Ureter (tissue), 1 donor: ENCODE measurements at regions not wholly inside any gene's neighbourhood (a gene's known extent, or its start where the extent isn't known, plus 50 kb on each side); places are given as distances from the start of the nearest gene placed in this dataset.

Experiments
- DNase-seq: peaks from one replicate; pipeline ENCODE4 v3.0.0-alpha.2; 2020; ENCODE audit warnings: low spot score
- donor health status: DM: yes; HTN: yes; CAD: no.

DNA sequence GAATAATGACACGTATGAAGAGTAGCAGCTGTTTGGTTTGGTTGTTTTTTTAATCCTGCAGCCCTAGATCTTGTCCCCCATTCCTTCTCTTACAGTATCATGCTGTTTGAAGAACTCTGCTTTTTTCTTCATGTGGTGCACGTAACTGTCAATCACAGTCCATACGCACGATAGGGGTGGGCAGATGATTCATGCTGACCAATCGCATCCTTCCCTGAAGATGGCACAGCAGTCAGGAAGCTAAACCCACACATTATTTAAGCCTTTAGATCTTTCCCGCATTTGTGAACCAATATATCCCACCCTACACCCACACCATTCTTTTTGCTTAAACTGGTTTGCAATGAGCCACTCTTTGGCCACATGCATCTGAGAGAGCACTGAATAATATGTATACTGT, 158.9 kb upstream of the PLEKHA5 start:
- no peak for DNase-seq

DNA sequence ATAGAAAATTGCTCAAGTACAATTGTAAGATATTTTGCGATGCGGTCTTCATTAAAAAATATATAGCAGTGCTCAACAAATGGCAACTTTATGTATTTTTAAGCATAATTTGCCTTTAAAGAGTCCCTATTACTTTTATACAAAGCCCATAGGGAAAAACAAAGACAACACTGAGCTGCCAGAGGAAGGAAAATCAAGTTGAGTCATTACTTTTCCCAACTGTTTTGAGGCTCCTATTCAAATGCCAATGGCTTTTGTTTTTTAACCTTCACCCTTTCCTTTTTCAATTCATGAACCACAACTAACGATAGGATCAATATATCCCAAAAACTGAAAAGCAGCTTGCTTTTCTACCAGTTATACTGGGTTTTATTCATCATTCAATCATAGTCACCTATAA, 157.6 kb upstream of the PLEKHA5 start:
- no peak for DNase-seq

DNA sequence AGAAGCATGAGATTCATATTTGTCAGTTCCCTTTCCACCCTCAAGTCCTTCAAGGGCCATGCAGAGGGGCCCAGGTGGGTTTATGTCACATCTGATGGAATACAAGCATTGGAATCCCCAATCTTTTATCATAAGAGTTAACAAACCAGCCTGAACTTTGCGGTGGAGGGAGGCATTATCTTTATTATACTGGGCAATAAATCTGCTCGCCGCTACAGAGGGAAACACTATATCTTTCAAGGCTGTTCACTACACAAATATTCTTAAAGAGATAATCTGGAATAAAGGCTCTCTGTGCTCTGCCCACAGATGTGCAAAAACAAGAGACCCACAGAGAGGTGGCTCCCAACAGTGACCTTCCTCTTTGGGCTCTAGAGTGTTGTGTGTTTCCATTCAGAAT, 153.6 kb upstream of the PLEKHA5 start:
- no peak for DNase-seq

DNA sequence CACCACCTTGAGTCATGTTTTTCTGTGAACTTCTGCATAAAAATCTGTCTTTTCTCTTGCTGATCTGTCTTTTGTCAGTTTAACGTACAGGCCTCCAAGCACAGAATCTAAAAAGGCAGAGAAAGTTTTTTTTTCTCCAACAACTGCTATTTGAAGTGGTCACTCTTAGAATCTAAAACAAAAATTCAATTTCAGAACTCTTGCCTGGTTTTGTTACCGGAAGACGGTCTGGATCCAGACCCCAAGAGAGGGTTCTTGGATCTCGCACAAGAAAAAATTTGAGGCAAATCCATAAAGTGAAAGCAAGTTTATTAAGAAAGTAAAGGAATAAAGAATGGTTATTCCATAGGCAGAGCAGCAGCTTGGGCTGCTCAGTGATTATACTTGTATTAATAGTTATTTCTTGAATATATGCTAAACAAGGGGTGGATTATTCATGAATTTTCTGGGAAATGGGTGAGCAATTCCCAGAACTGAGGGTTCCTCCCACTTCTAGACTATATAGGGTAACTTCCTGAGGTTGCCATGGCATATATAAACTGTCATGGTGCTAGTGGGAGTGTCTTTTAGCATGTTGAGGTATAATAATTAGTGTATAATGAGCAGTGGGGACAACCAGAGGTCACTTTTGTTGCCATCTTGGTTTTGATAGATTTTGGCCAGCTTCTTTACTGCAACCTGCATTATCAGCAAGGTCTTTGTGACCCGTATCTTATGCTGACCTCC, 150.0 kb upstream of the PLEKHA5 start:
- no peak for DNase-seq

DNA sequence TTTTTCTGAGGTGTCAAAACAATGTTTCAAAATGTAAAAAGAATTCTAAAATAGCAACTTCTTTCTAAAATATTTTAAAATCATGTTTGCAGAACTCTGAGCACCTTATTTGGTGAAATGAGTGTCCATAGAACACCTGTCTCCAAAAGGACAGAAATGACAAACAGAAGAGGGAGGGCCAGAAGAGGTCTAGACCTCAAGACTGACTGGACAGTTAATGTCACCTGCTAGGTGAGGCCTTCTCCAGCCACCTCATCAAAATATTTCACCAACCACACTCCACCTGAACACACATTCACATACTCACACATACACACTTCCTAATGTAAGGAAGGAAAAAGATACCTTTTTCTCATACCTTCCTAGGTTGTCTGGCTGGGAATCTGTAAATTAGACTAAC, 147.8 kb upstream of the PLEKHA5 start:
- DNase-seq: no peak

DNA sequence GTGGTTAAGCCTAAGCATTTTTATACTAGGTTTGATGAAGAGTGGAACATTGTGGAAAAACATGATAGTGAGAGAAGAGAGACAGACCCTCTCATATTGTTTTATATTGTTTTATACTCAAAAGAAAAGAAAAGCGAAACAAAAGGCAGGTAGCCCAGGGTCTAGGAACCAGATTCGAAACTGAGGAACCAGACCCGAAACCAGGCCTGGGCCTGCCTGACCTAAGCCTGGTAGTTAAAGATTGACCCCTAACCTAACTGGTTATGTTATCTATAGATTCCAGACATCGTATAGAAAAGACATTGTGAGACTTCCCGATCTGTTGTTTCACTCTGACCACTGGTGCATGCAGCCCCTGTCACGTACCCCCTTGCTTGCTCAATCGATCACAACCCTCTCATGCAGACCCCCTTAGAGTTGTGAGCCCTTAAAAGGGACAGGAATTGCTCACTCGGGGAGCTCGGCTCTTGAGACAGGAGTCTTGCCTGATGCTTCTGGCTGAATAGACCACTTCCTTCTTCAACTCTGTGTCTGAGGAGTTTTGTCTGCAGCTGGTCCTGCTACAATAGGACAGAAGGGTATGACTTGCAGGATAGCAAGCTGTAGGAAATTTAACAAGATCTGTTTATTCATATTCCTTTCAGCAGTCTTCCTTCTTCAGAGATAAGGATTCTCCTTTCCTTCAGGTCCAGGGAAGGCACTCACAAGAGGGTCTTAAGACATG, 147.1 kb upstream of the PLEKHA5 start:
- no peak for DNase-seq

DNA sequence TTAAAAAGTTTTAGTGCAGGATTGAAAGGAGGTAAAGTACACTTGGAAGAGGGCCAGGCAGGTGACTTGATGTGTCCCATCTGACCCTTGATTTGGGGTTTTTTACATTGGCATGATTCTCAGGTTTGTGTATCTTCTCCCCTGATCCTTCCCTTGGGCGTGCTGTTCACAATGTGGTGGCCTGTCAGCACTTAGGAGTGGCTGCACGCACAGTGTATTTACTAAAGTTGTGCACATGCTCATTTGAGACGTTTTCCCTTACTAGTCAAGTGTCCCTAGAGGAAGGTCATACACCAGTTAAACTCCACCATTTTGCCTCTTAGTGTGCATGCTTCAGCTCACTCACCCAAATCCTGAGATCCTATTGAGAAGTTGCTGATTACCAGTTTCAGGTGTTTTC, 145.7 kb upstream of the PLEKHA5 start:
- DNase-seq: no peak

DNA sequence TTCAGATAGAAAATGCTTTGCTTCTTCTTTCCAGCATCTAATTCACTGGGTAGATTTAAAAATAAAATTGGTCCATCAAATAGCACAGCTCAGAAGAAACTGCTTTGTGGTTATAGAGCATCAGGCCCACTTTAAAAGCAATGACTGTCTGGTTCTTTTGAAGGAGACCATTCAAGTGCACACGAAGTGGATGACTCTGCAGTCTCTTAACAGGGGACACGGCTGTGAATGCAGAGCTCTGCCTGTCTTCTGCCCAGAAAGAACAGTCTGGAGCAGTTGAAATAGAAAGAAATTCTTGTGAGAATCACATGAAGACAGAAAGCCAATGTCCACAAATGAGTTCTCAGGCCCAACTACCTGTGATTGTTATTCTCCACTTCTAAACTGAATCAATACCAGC, 138.7 kb upstream of the PLEKHA5 start:
- no peak for DNase-seq

DNA sequence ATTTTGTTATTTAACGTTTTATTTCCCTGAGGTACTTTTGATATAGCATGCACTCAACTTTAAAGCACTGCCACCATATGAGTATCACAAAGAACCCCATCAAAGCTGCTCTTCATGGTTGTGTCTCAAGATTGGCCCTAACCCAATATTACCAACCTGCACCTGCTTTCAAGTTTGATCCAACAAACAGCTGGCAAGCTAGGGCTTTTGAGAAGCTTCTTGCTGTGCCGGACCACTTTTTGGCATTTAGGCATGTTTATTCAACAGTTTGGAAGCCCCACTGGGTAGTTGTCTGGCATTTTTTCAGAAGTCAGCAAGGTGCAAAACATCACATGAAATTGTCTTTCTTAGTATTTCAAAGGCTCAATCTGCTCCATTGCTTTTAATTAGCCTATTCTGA, 137.2 kb upstream of the PLEKHA5 start:
- DNase-seq: no peak

DNA sequence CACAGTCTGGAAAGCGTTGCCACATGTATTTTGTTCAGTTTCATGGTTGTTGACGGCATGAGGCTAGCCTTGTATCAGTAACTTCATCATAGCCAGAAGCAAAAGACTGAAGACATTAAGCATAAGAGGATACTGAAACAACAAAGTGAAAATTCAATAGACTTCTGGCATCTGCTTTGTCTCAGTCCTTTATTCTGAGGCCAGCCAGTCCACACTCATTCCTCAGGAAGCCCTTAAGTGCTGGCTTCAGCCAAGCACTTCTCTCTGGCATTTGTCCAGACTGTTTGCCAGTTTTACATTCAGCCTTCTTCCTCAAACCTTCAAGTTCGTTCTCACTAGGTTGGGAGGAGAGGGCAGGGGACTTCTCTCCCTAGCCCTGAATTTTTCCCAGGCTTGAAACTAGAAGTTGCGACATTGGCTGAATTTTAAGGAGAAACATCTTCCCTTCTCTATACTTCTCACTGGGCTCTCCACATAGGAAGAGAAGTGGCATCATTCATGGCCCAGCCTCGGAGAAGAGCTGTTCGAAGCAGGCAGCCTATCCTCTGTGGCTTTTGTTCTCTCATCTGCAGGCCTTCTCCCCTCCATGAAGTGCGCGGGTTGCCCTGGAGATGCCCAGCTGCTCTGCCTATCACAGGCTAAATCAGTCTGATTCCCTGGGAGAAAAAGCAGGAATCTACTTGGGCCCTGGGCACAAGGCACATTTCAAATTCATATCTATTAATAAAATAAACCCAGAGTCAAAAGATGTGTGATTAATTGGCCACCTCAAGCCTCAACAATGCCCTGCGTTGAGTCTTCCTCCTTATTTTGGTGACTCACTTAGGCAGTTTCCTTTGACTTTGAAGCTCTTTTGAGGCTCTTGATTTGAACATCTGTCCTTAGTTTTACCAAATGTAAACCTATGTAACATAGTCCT, 130.9 kb upstream of the PLEKHA5 start:
- DNase-seq: no peak

DNA sequence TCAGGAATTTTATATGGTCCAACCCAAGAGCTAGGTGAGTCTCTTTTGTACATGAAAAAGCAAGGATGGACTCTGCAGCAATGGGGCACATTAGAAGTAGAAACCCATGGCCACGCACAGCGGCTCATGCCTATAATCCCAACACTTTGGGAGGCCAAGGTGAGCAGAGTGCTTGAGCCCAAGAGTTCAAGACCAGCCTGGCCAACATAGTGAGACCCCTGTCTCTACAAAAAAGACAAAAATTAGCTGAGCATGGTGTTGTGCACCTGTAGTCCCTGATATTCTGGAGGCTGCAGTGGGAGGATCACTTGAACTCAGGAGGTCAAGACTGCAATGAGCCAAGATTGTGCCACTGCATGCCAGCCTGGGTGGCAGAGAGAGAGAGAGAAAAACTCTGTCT, 128.7 kb upstream of the PLEKHA5 start:
- no peak for DNase-seq

DNA sequence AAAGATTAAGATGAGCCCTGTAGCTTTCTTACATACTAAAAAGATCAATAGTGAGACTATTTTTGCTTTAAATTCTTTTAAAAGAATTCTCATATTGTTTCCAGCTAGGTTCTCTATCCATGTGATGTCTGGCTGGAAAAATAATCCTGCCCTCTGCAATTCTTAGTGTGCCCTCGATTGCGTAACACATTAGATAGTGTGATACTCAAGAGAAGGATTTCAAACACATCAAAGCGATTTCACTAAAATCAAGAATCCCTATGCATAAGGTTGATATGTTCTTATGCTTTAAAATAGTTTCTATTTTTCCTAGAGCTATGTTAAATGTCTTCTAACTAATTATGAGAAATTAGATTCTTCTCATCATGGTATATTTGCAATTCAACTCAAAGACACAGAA, 127.3 kb upstream of the PLEKHA5 start:
- no peak for DNase-seq

DNA sequence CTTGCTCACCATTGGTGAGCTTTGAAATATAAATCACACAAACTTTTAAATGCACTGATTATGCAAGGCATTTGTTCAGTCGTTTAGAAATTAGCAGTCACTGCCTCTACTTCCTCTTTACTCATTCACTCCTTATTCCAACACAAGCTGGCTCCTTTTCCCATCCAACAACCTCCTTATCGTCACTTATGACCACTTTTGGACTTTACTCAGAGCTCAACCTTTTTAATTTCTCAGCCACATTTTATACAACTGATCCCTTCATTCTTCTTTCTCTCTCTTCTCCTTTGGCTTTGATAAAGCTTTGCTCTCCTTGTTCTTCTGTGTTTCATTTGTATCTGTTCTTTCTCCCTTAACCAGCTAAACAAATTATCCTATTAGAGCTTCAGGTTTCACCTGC, 126.4 kb upstream of the PLEKHA5 start:
- DNase-seq: no peak

DNA sequence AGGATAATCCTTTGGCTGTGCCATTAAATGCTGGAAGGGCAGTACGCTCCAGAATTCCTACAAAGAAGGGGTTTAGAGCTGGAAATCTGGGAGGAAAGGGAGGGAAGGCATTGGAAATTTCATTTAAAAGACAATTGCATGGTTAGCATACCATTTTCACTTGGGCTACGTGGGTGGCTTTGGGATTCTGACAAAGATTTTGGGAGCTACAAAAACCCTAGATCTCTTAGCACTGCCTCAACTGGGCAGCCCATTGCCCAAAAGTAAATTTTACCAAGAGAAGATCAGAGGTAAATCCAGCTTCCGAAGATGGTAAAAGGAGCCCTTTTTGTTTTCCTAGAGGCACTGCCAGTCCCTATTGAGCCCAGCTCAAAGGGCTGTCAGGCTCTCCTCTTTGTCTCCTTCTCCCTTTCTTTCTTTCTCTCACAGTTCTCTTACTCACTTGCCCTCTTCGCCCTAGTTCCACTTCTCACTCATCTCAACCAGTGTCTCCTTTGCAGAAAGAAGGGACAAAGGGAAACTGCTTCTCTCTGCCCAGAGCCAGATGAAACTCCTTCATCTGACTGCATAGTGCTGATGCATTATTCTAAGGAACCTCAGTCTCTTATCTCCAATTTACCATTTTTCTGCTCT, 125.4 kb upstream of the PLEKHA5 start:
- no peak for DNase-seq

DNA sequence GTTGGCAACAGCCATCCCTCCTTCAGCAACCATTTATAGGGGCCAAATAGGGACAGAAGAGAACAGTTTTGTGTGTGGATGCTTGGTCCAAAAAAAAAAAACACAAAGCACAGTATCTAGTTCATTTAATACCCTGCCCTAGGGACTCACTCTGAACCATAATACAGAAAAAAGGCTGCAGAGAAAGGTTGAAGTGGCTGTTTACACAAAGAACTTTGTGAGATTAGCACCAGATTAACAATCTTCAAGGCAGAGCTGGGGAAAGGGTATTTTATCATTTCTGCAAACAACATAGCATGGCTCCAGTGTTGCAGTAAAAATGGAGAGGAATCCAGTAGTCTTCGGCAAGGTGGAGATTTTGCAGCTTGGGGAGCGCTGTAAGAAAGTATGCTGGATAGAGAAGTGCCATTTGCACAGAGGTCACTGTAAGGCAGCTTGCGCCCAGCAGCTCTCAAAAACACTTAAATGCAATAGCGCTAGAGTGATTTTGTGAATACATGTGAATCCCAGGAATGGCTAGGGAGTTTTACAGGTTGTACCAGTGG, 124.2 kb upstream of the PLEKHA5 start:
- no peak for DNase-seq

DNA sequence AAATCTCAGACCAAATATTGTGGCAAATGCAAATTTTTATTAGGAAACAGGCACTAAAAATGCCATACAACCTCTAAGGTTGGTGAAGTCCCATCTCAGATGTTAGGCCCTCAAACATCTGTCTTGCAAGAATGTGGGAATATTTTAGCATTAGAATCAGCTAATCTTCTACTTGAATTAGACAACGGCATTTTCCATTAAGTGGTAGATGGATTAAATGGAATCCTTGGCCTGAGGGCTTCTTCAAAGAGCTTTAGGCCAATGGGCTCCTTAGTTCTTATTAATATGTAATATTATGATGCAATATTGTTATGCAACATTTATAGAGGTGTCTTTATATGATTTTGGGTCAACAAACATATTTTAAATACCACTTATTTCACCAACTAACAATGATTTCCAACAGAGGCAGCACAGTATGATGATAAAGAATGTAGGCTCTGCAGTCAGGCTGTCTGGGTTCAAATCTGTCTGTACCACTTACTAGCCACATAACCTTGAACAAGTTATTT, 122.9 kb upstream of the PLEKHA5 start:
- DNase-seq: no peak

DNA sequence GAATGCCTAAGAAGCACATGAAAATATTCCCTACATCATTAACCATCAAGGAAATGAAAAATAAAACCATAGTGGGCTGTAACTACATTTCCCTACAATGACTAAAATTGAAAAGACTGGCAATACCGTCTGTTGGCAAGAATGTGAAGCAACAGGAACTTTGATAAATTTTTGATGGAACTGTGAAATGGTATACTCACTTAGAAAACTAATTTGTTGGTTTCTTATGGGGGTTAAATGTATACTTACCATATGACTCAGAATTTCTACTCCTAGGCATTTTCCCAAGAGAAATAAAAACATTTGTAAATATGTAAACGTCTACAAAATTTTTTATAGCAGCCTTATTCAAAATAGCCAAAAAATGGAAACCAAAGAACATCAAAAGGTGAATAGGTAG, 121.4 kb upstream of the PLEKHA5 start:
- DNase-seq: no peak

DNA sequence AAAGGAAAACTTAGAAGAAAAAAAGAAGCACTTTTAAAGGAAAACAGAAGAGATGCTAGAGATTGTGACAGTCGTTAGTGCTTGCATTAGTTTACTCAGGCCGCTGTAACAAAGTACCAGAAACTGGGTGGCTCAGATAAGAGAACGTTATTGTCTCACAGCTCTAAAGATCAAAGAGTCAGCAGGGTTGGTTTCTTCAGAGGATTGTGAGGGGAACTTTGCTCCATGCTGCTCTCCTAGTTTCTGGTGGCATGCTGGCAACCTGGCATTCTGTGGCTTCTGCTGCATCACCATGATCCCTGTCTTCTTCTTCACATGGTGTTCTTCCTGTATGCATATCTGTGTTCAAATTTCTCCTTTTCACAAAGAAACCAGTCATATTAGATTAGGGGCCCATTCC, 119.4 kb upstream of the PLEKHA5 start:
- DNase-seq: no peak

DNA sequence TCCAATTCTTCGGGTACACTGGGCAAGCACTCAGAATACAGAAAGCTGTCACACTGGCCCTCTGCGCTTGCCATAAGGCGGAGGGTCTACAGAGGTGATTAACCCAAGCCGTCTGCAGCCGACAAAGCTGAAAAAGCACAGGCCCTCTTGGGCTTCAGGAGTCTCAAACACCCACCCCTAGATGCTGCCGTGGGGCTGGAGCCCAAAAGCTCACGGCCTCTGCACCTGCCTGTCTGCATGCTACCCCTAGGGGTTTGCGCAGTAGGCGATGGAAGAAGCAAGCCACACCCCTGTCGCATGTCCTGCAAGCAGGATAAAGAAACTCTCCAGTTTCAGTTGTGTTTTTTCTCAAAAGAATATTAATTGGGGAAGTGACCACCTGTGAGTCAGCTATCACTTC, 118.8 kb upstream of the PLEKHA5 start:
- no peak for DNase-seq

DNA sequence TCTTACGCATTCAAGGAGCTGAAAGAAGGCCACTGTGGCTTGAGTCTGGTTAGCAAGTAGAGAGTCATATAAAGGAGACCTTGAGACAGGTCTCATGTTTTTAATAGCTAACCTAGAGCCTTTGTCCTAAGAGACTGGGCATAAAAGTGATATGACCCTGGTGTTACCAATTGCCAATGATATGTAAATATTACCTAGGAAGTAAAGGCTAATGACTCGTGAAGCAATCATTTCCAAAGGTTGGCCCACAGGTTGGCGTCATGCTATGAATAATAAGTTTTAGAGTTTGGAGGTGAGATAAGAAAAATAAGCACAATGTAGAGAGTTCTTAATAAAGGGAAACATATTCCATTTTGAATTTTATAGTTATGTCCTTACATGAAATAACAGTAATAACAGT, 116.6 kb upstream of the PLEKHA5 start:
- no peak for DNase-seq

DNA sequence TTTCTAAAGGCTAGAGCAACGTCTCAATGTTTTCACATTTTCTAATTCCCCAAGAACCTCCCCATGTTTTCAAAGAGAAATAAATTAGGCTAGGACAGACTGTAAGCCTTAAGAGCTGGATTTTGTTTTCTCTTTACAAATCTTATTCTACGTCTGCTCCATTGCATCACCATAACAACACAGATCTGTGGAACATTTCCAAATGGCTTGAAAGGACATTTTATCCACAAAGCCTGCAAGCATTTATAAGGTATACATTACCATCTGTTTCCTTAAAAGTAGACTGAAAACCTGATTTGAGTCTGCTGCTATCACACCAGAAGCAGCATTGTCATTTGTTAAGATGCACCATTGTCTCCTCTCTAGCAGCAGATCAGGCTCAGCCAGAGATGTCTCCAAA, 115.3 kb upstream of the PLEKHA5 start:
- no peak for DNase-seq

DNA sequence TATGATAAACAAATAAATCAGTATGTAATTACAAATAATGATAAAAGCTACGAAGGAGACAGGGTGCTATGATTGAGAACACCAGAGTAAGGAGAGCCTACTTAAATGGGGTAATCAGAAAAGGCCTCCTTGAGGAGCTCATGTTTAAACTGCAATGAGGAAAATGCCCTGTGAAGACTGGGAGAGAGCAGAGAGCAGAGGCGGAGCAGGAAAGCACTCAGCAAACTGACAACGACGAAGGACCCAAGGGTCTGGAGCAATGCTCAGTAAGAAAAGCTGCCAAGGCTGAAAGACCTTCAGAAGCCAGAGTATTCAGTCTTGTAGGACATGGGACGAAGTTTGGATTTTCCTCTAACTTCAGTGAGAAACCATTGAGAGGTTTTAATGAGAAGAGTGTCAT, 114.2 kb upstream of the PLEKHA5 start:
- DNase-seq: no peak
